ENCODE measurements at regions not wholly inside any gene's neighbourhood (a gene's known extent, or its start where the extent isn't known, plus 50 kb on each side); places are given as distances from the start of the nearest gene placed in this dataset.
"Not testable (repeated sequence)": the region's sequence is repeated elsewhere in the genome, so short reads cannot be mapped to it uniquely, and the experiment has no call there.

GRCh38 chr13:90341348-90341747, 1006.1 kb upstream of the MIR17HG start:
- TF ChIP-seq ZNF274 (IDR thresholded peaks at IDR 0.05; ENCODE audit: low read depth, low read length); YY1 (IDR thresholded peaks at IDR 0.05; ENCODE audit: insufficient read depth, insufficient read length); SUZ12 (IDR thresholded peaks at IDR 0.05; ENCODE audit: extremely low read depth, insufficient read depth, insufficient read length): not testable (repeated sequence)
